SK-N-SH (cell line): ENCODE measurements at regions not wholly inside any gene's neighbourhood (a gene's known extent, or its start where the extent isn't known, plus 50 kb on each side); places are given as distances from the start of the nearest gene placed in this dataset.
A peak's percentile ranks its signal among the peaks of the same experiment; 100 is the strongest.

ENCODE experiments used
- CTCF ChIA-PET: fragments of 300-600, 350-600 bp; formaldehyde crosslinking; extraction: SDS; loops from one replicate; lab custom pipeline; 2021; lab: Yijun Ruan, JAX
- POLR2A ChIA-PET: fragments of 350-600 bp; sonication (Branson Sonifier 250); formaldehyde crosslinking; extraction: SDS; loops from one replicate; lab custom pipeline; 2020; ENCODE audit warnings: antibody characterized with exemption, inconsistent platforms; lab: Yijun Ruan, JAX
- DNase-seq: peaks from one replicate; pipeline ENCODE4 v3.0.0; 2012
- H2AFZ ChIP-seq: fragments of 200-600 bp; sonication (generic); 2 replicates; pipeline ENCODE4 v1.8.1; 2016; ENCODE audit warnings: antibody characterized with exemption, mild to moderate bottlenecking, low read depth
- H3F3A ChIP-seq: fragments of 200-600 bp; sonication (generic); replicated peaks from 2 replicates; pipeline ENCODE3; 2016; ENCODE audit warnings: antibody characterized with exemption, mild to moderate bottlenecking; ENCODE audit not compliant: insufficient read depth
- H3K27ac ChIP-seq, 2 experiments: fragments of 200-500 bp in 1 of 2; fragments of 200-600 bp in 1 of 2; sonication (Bioruptor generic) in 1 of 2; sonication (generic), shearing (Covaris generic) in 1 of 2; 2 replicates each; pipeline versions ENCODE4 v1.5.1 to v1.6.1; 2014 to 2016; ENCODE audit warnings: low read depth in 2 of 2, inconsistent platforms in 1 of 2, low read length in 1 of 2, mild to moderate bottlenecking in 1 of 2, mixed read lengths in 1 of 2
- H3K27me3 ChIP-seq: fragments of 200-600 bp; sonication (generic), shearing (Covaris generic); 2 replicates; pipeline ENCODE4 v1.6.1; 2016; ENCODE audit warnings: mixed run types; ENCODE audit not compliant: insufficient read depth
- H3K36me3 ChIP-seq, 2 experiments: fragments of 200-500 bp in 1 of 2; fragments of 200-600 bp in 1 of 2; sonication (Bioruptor generic) in 1 of 2; sonication (generic) in 1 of 2; replicated peaks in 1 of 2; 2 replicates each; pipeline versions ENCODE3 to v1.5.1; 2014 to 2016; ENCODE audit warnings: low read length in 1 of 2, mild to moderate bottlenecking in 1 of 2; ENCODE audit not compliant: insufficient read depth in 2 of 2, control insufficient read depth in 1 of 2
- H3K4me1 ChIP-seq, 2 experiments: fragments of 200-500 bp in 1 of 2; fragments of 200-600 bp in 1 of 2; sonication (Bioruptor generic) in 1 of 2; sonication (generic), shearing (Covaris generic) in 1 of 2; 2 replicates each; pipeline versions ENCODE4 v1.5.1 to v1.6.1; 2014 to 2016; ENCODE audit warnings: low read depth in 1 of 2, low read length in 1 of 2, mixed run types in 1 of 2; ENCODE audit not compliant: insufficient read depth in 2 of 2, control insufficient read depth in 1 of 2
- H3K4me2 ChIP-seq: fragments of 200-600 bp; sonication (generic), shearing (Covaris generic); 2 replicates; pipeline ENCODE4 v1.6.1; 2017; ENCODE audit warnings: mixed run types
- H3K4me3 ChIP-seq, 2 experiments: fragments of 200-500 bp in 1 of 2; fragments of 200-600 bp in 1 of 2; sonication (Bioruptor generic) in 1 of 2; sonication (generic), shearing (Covaris generic) in 1 of 2; 2 replicates each; pipeline versions ENCODE4 v1.5.1 to v1.8.1; 2014 to 2016; ENCODE audit warnings: low read depth in 2 of 2, inconsistent platforms in 1 of 2, low read length in 1 of 2, mild to moderate bottlenecking in 1 of 2, mixed read lengths in 1 of 2, moderate library complexity in 1 of 2
- H3K79me2 ChIP-seq: fragments of 200-600 bp; sonication (generic); 2 replicates; pipeline ENCODE4 v1.8.1; 2017; ENCODE audit warnings: mild to moderate bottlenecking; ENCODE audit not compliant: insufficient read depth
- H3K9ac ChIP-seq: fragments of 200-600 bp; sonication (generic); 2 replicates; pipeline ENCODE4 v1.6.1; 2017; ENCODE audit warnings: mixed run types
- H3K9me2 ChIP-seq: fragments of 200-600 bp; sonication (generic); 2 replicates; pipeline ENCODE4 v1.6.1; 2017; ENCODE audit warnings: mixed run types
- H3K9me3 ChIP-seq: fragments of 200-600 bp; sonication (generic); 2 replicates; pipeline ENCODE4 v1.6.1; 2017; ENCODE audit warnings: mixed run types, mild to moderate bottlenecking, moderate library complexity
- H4K20me1 ChIP-seq: fragments of 200-600 bp; sonication (generic); 2 replicates; pipeline ENCODE4 v1.6.1; 2017; ENCODE audit warnings: mild to moderate bottlenecking, mixed run types; ENCODE audit not compliant: insufficient read depth
- CTCF ChIP-seq: fragments of 200-600 bp; sonication (generic); IDR thresholded peaks from 2 replicates; pipeline ENCODE4 v1.6.1; 2017; ENCODE audit warnings: antibody characterized with exemption, mild to moderate bottlenecking, moderate library complexity
- ELF1 ChIP-seq: IDR thresholded peaks from 2 replicates; pipeline ENCODE4 v1.4.0; 2012
- EP300 ChIP-seq, 2 experiments: IDR thresholded peaks; 2 replicates each; pipeline versions ENCODE4 v1.4.0 to v1.6.1; 2012; ENCODE audit warnings: borderline replicate concordance in 1 of 2, low read depth in 1 of 2, low read length in 1 of 2
- FOSL2 ChIP-seq: IDR thresholded peaks from 2 replicates; pipeline ENCODE4 v1.4.0; 2012; ENCODE audit warnings: low read depth, mild to moderate bottlenecking, moderate library complexity, borderline replicate concordance
- GATA2 ChIP-seq: sonication (generic); formaldehyde crosslinking; IDR thresholded peaks from 2 replicates; pipeline ENCODE4 v1.5.0; 2020; ENCODE audit warnings: mild to moderate bottlenecking, missing genetic modification reagents
- MEF2A ChIP-seq: IDR thresholded peaks from 2 replicates; pipeline ENCODE4 v1.4.0; 2012; ENCODE audit warnings: low read depth, borderline replicate concordance
- RFX5 ChIP-seq: IDR thresholded peaks from 2 replicates; pipeline ENCODE4 v1.6.1; 2012; ENCODE audit warnings: mild to moderate bottlenecking, improper control_type of control experiment, low read length
- SMC3 ChIP-seq: IDR thresholded peaks from 2 replicates; pipeline ENCODE4 v1.6.1; 2012; ENCODE audit warnings: low read depth, low read length, improper control_type of control experiment
- TCF12 ChIP-seq: IDR thresholded peaks from 2 replicates; pipeline ENCODE4 v1.4.0; 2012
- TEAD4 ChIP-seq: IDR thresholded peaks from 2 replicates; pipeline ENCODE4 v1.4.0; 2012; ENCODE audit warnings: mild to moderate bottlenecking, borderline replicate concordance; ENCODE audit not compliant: insufficient read depth
- USF1 ChIP-seq: IDR thresholded peaks from 2 replicates; pipeline ENCODE4 v1.4.0; 2012; ENCODE audit warnings: low read depth, borderline replicate concordance
- WGBS: methylation state at CpG from one replicate; pipeline ENCODE4 v1.1.6; 2017; ENCODE audit warnings: low lambda C conversion rate; 5-methylcytosine and 5-hydroxymethylcytosine counted together
- TF ChIP-seq, protein P1 (sequence below): IDR thresholded peaks from 2 replicates; pipeline ENCODE4 v1.4.0; 2012; ENCODE audit warnings: low read depth, borderline replicate concordance
- TF ChIP-seq, protein P2 (sequence below): fragments of 150-350 bp; IDR thresholded peaks from 2 replicates; pipeline ENCODE4 v1.6.1; 2017; ENCODE audit warnings: antibody characterized with exemption, low read length, low read depth, borderline replicate concordance
- TF ChIP-seq, protein P3 (sequence below): IDR thresholded peaks from 2 replicates; pipeline ENCODE4 v1.4.0; 2012; ENCODE audit warnings: low read depth

GRCh38 chr11:37107831-37108230, 509.8 kb upstream of the RAG2 start:
- Histone ChIP-seq H3K9me3 (no peaks in the 10 kb centered on the region), H3K27ac (no peak overlapping the region), H3K4me1 (peaks cover 0 to 36% of the 10 kb centered on the region in 2 experiments; a peak in 2 of 4 replicates), H3K4me3 (no peak overlapping the region), H3F3A (no peaks in the 10 kb centered on the region), H2AFZ (peak overlapping the region; percentile 30; the same call in 1 of the 2 replicates), H3K4me2 (no peak overlapping the region), H4K20me1 (no peaks in the 10 kb centered on the region), H3K79me2 (no peaks in the 10 kb centered on the region), H3K36me3 (no peaks in the 10 kb centered on the region), H3K27me3 (no peaks in the 10 kb centered on the region), H3K9me2 (no peaks in the 10 kb centered on the region), H3K9ac (no peak overlapping the region)
- ChIA-PET CTCF (interaction anchor here (0.6 to 0.9 kb wide), 2 partner anchors 15 to 159 kb away, joined by 3 to 4 read pairs; no protein-coding TSS in a partner anchor), POLR2A (no interaction called here)
- no peak for DNase-seq
- TF ChIP-seq ELF1: no peak
- TF ChIP-seq, protein P1, sequence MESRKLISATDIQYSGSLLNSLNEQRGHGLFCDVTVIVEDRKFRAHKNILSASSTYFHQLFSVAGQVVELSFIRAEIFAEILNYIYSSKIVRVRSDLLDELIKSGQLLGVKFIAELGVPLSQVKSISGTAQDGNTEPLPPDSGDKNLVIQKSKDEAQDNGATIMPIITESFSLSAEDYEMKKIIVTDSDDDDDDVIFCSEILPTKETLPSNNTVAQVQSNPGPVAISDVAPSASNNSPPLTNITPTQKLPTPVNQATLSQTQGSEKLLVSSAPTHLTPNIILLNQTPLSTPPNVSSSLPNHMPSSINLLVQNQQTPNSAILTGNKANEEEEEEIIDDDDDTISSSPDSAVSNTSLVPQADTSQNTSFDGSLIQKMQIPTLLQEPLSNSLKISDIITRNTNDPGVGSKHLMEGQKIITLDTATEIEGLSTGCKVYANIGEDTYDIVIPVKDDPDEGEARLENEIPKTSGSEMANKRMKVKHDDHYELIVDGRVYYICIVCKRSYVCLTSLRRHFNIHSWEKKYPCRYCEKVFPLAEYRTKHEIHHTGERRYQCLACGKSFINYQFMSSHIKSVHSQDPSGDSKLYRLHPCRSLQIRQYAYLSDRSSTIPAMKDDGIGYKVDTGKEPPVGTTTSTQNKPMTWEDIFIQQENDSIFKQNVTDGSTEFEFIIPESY: no peak
- no peak for TF ChIP-seq USF1
- TF ChIP-seq TCF12: no peak
- no peak for TF ChIP-seq CTCF
- TF ChIP-seq MEF2A: no peak
- no peak for TF ChIP-seq EP300 (IDR thresholded peaks at IDR 0.05; ENCODE audit: borderline replicate concordance in 1 of 2, low read depth in 1 of 2, low read length in 1 of 2)
- no peak for TF ChIP-seq RFX5
- TF ChIP-seq, protein P2, sequence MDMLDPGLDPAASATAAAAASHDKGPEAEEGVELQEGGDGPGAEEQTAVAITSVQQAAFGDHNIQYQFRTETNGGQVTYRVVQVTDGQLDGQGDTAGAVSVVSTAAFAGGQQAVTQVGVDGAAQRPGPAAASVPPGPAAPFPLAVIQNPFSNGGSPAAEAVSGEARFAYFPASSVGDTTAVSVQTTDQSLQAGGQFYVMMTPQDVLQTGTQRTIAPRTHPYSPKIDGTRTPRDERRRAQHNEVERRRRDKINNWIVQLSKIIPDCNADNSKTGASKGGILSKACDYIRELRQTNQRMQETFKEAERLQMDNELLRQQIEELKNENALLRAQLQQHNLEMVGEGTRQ: no peak
- no peak for TF ChIP-seq TEAD4
- no peak for TF ChIP-seq FOSL2
- no peak for TF ChIP-seq GATA2
- TF ChIP-seq, protein P3, sequence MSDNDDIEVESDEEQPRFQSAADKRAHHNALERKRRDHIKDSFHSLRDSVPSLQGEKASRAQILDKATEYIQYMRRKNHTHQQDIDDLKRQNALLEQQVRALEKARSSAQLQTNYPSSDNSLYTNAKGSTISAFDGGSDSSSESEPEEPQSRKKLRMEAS: no peak
- no peak for TF ChIP-seq SMC3
- 27% methylated on average over 4 of the region's 4 CpGs for WGBS
